ENCODE measurements at regions not wholly inside any gene's neighbourhood (a gene's known extent, or its start where the extent isn't known, plus 50 kb on each side); places are given as distances from the start of the nearest gene placed in this dataset.

- no peak overlapping the region for H3K4me3 ChIP-seq (replicated peaks in 1 of 2; ENCODE audit: low read depth in 2 of 2, low read length in 2 of 2)
- DNase-seq (ENCODE audit: low read depth in 2 of 2), result no peak
- TF ChIP-seq, protein P1, sequence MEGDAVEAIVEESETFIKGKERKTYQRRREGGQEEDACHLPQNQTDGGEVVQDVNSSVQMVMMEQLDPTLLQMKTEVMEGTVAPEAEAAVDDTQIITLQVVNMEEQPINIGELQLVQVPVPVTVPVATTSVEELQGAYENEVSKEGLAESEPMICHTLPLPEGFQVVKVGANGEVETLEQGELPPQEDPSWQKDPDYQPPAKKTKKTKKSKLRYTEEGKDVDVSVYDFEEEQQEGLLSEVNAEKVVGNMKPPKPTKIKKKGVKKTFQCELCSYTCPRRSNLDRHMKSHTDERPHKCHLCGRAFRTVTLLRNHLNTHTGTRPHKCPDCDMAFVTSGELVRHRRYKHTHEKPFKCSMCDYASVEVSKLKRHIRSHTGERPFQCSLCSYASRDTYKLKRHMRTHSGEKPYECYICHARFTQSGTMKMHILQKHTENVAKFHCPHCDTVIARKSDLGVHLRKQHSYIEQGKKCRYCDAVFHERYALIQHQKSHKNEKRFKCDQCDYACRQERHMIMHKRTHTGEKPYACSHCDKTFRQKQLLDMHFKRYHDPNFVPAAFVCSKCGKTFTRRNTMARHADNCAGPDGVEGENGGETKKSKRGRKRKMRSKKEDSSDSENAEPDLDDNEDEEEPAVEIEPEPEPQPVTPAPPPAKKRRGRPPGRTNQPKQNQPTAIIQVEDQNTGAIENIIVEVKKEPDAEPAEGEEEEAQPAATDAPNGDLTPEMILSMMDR (IDR thresholded peaks at IDR 0.05; ENCODE audit: low read depth, low read length), result no peak
These were observed 455.0 kb downstream of the STIM2 start for GRCh38 chr4:27315625-27316024.

DNA sequence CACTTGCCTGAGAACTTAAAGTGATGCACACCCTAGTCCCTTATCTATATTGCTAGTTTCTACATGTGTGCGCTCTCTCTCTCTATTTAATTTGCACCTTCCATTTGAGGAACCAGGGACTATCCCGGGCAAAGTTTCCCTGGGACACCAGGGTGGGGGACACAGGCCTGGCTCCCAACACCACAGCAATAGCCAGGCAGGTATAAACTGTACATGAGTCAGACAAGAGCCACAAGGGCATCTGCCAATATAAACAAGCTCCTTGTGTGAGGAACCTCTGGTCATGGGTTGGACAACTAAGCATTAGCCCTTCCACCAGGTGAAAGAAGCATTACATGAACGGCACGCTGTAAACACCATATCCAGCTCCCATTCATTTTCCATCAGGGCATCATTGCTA lies 455.5 kb downstream of the STIM2 start:
- no peak overlapping the region for H3K4me3 ChIP-seq (replicated peaks in 1 of 2; ENCODE audit: low read depth in 2 of 2, low read length in 2 of 2)
- TF ChIP-seq, protein P1 (IDR thresholded peaks at IDR 0.05; ENCODE audit: low read depth, low read length), result no peak
- no peak for DNase-seq (ENCODE audit: low read depth in 2 of 2)

DNA sequence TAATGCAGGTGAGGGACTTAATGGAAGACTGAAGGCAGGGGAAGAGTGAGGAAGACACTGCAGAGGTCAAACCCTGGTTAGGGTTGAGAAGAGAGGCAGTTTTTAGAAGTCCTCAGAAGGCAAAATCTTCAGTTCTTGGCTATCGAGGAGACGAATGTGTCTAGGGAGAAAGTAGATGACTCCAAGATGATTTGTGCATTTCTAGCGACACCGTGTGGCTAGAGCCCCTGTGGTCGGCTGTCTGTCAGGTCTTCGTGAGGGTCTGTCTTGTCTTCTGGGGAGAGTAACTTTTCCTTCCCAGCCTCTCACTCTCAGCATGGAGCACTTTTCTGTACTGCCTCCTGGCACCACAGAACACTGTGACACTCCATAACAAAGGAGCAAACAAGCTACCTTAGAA lies 458.1 kb downstream of the STIM2 start:
- TF ChIP-seq, protein P1 (IDR thresholded peaks at IDR 0.05; ENCODE audit: low read depth, low read length), result peak; percentile 16
- DNase-seq (ENCODE audit: low read depth in 2 of 2), result peak; percentile 8 to 10
- H3K4me3 ChIP-seq (replicated peaks in 1 of 2; ENCODE audit: low read depth in 2 of 2, low read length in 2 of 2), result no peak overlapping the region

GRCh38 chr4:27326991-27327390 lies 466.4 kb downstream of the STIM2 start:
- TF ChIP-seq, protein P1 (IDR thresholded peaks at IDR 0.05; ENCODE audit: low read depth, low read length), result no peak
- DNase-seq (ENCODE audit: low read depth in 2 of 2), result no peak

GRCh38 chr4:27327421-27328181 lies 467.0 kb downstream of the STIM2 start:
- H3K4me3 ChIP-seq (replicated peaks in 1 of 2; ENCODE audit: low read depth in 2 of 2, low read length in 2 of 2), result no peak overlapping the region
- DNase-seq (ENCODE audit: low read depth in 2 of 2), result no peak
- TF ChIP-seq, protein P1 (IDR thresholded peaks at IDR 0.05; ENCODE audit: low read depth, low read length), result no peak

More at GRCh38 chr4:27326991-27327390, 466.4 kb downstream of the STIM2 start:
- no peak overlapping the region for H3K4me3 ChIP-seq (replicated peaks in 1 of 2; ENCODE audit: low read depth in 2 of 2, low read length in 2 of 2)

- TF ChIP-seq, protein P1 (IDR thresholded peaks at IDR 0.05; ENCODE audit: low read depth, low read length), result no peak
- no peak overlapping the region for H3K4me3 ChIP-seq (replicated peaks in 1 of 2; ENCODE audit: low read depth in 2 of 2, low read length in 2 of 2)
- DNase-seq (ENCODE audit: low read depth in 2 of 2), result no peak
These were observed 477.9 kb downstream of the STIM2 start for GRCh38 chr4:27338530-27338929.

- TF ChIP-seq, protein P1 (IDR thresholded peaks at IDR 0.05; ENCODE audit: low read depth, low read length), result no peak
- no peak for DNase-seq (ENCODE audit: low read depth in 2 of 2)
- no peak overlapping the region for H3K4me3 ChIP-seq (replicated peaks in 1 of 2; ENCODE audit: low read depth in 2 of 2, low read length in 2 of 2)
These were observed 482.8 kb downstream of the STIM2 start for GRCh38 chr4:27343411-27343810.

Measured in cardiac fibroblast (primary cell).